T-helper 1 cell (primary cell): ENCODE measurements at regions not wholly inside any gene's neighbourhood (a gene's known extent, or its start where the extent isn't known, plus 50 kb on each side); places are given as distances from the start of the nearest gene placed in this dataset.

Experiments
- DNase-seq, 5 donors: peaks; one replicate each; pipeline ENCODE4 v3.0.0-alpha.2; 2012 to 2020

GRCh38 chr3:59698091-59698490, 648.3 kb upstream of the CFAP20DC start:
- no peak for DNase-seq

GRCh38 chr3:59696783-59697182, 647.0 kb upstream of the CFAP20DC start:
- no peak for DNase-seq

- no peak for DNase-seq
These were observed 646.0 kb upstream of the CFAP20DC start for GRCh38 chr3:59695860-59696259.

- DNase-seq = no peak
These were observed 642.3 kb upstream of the CFAP20DC start for GRCh38 chr3:59692117-59692516.

- DNase-seq = no peak
These were observed 641.1 kb upstream of the CFAP20DC start for GRCh38 chr3:59690886-59691285.

- no peak for DNase-seq
These were observed 638.8 kb upstream of the CFAP20DC start for GRCh38 chr3:59688636-59689035.

GRCh38 chr3:59685432-59685831, 635.6 kb upstream of the CFAP20DC start:
- no peak for DNase-seq

- no peak for DNase-seq
These were observed 634.9 kb upstream of the CFAP20DC start for GRCh38 chr3:59684766-59685165.

- DNase-seq = no peak
These were observed 631.1 kb upstream of the CFAP20DC start for GRCh38 chr3:59680919-59681318.

- DNase-seq = no peak
These were observed 628.2 kb upstream of the CFAP20DC start for GRCh38 chr3:59677747-59678702.

GRCh38 chr3:59675495-59675894, 625.7 kb upstream of the CFAP20DC start:
- no peak for DNase-seq

GRCh38 chr3:59663076-59663850, 613.4 kb upstream of the CFAP20DC start:
- no peak for DNase-seq

- no peak for DNase-seq
These were observed 611.2 kb upstream of the CFAP20DC start for GRCh38 chr3:59660852-59661625.

- DNase-seq = no peak
These were observed 610.6 kb upstream of the CFAP20DC start for GRCh38 chr3:59660376-59660775.

- no peak for DNase-seq
These were observed 609.9 kb upstream of the CFAP20DC start for GRCh38 chr3:59659755-59660154.

- no peak for DNase-seq
These were observed 609.0 kb upstream of the CFAP20DC start for GRCh38 chr3:59658866-59659265.

- no peak for DNase-seq
These were observed 608.4 kb upstream of the CFAP20DC start for GRCh38 chr3:59658274-59658673.

- DNase-seq = no peak
These were observed 605.7 kb upstream of the CFAP20DC start for GRCh38 chr3:59655418-59656015.

GRCh38 chr3:59654480-59655417, 604.9 kb upstream of the CFAP20DC start:
- no peak for DNase-seq

GRCh38 chr3:59654123-59654479, 604.3 kb upstream of the CFAP20DC start:
- no peak for DNase-seq

GRCh38 chr3:59653405-59654122, 603.7 kb upstream of the CFAP20DC start:
- no peak for DNase-seq
